Endodermal cell (in vitro differentiated cells): ENCODE measurements at regions not wholly inside any gene's neighbourhood (a gene's known extent, or its start where the extent isn't known, plus 50 kb on each side); places are given as distances from the start of the nearest gene placed in this dataset.
A peak's percentile ranks its signal among the peaks of the same experiment; 100 is the strongest.

ENCODE experiments used
- DNase-seq: peaks from one replicate; pipeline ENCODE4 v3.0.0-alpha.2; 2017
- H3K27ac ChIP-seq: 2 replicates; pipeline ENCODE4 v1.5.1; 2013; ENCODE audit warnings: mild to moderate bottlenecking, low read depth, low read length, moderate library complexity
- H3K27me3 ChIP-seq: 2 replicates; pipeline ENCODE4 v1.6.1; 2013; ENCODE audit warnings: mild to moderate bottlenecking, low read length, moderate library complexity; ENCODE audit not compliant: insufficient read depth, control insufficient read depth, poor library complexity, severe bottlenecking
- H3K36me3 ChIP-seq: 2 replicates; pipeline ENCODE4 v1.7.0; 2013; ENCODE audit warnings: mild to moderate bottlenecking, low read length, moderate library complexity; ENCODE audit not compliant: control insufficient read depth, insufficient read depth
- H3K4me1 ChIP-seq: one replicate; pipeline ENCODE4 v1.7.0; 2013; ENCODE audit warnings: low read length; ENCODE audit not compliant: control insufficient read depth, insufficient read depth
- H3K4me3 ChIP-seq: 2 replicates; pipeline ENCODE4 v1.5.1; 2013; ENCODE audit warnings: mild to moderate bottlenecking, low read length, moderate library complexity
- H3K9ac ChIP-seq: 2 replicates; pipeline ENCODE4 v1.6.1; 2013; ENCODE audit warnings: mild to moderate bottlenecking, low read length, moderate library complexity; ENCODE audit not compliant: poor library complexity, severe bottlenecking; ENCODE audit errors: extremely low read depth
- H3K9me3 ChIP-seq: 2 replicates; pipeline ENCODE4 v1.6.1; 2013; ENCODE audit warnings: mild to moderate bottlenecking, low read length, moderate library complexity; ENCODE audit not compliant: control insufficient read depth
- H3K27ac Mint-ChIP-seq: 2 replicates; pipeline ENCODE4 v1.8.0; 2020; ENCODE audit warnings: mixed read lengths
- H3K27me3 Mint-ChIP-seq: 2 replicates; pipeline ENCODE4 v1.8.0; 2021; ENCODE audit warnings: mild to moderate bottlenecking, mixed read lengths; ENCODE audit not compliant: insufficient read depth
- H3K36me3 Mint-ChIP-seq: 2 replicates; pipeline ENCODE4 v1.8.0; 2020; ENCODE audit warnings: low read depth, mixed read lengths
- H3K4me1 Mint-ChIP-seq: 2 replicates; pipeline ENCODE4 v1.8.0; 2020; ENCODE audit warnings: mixed read lengths
- H3K4me3 Mint-ChIP-seq: 2 replicates; pipeline ENCODE4 v1.8.0; 2020; ENCODE audit warnings: mild to moderate bottlenecking, moderate library complexity, mixed read lengths
- H3K9me3 Mint-ChIP-seq: 2 replicates; pipeline ENCODE4 v1.8.0; 2020; ENCODE audit warnings: mild to moderate bottlenecking, mixed read lengths
- CTCF ChIP-seq: fragments of 200-600 bp; sonication (generic); conservative IDR thresholded peaks from 2 replicates; pipeline ENCODE4 v1.5.0; 2021; ENCODE audit warnings: antibody characterized with exemption, mild to moderate bottlenecking
- WGBS, 2 experiments: methylation state at CpG; one replicate each; pipeline versions ENCODE4 v1.1.5 to v1.1.7; 2013; ENCODE audit warnings: missing lambda C conversion rate in 2 of 2, mixed read lengths in 1 of 2; ENCODE audit not compliant: insufficient coverage in 1 of 2, insufficient read length in 1 of 2; 5-methylcytosine and 5-hydroxymethylcytosine counted together

GRCh38 chr7:131020759-131021261 is 286.8 kb upstream of the KLF14 start:
- H3K27ac ChIP-seq, result no peak overlapping the region
- 83 to 89% methylated on average over 4 to 7 of the region's 7 CpGs for WGBS, 2 experiments
- Mint-ChIP-seq H3K9me3 (no peaks in the 10 kb centered on the region), H3K36me3 (peaks cover 4% of the 10 kb centered on the region), H3K27ac (no peak overlapping the region), H3K4me1 (no peaks in the 10 kb centered on the region), H3K27me3 (no peaks in the 10 kb centered on the region), H3K4me3 (no peak overlapping the region)
- H3K36me3 ChIP-seq, result no peaks in the 10 kb centered on the region
- no peaks in the 10 kb centered on the region for H3K27me3 ChIP-seq
- TF ChIP-seq CTCF, result no peak
- H3K4me3 ChIP-seq, result no peak overlapping the region
- DNase-seq, result peak; percentile 12
- no peaks in the 10 kb centered on the region for H3K4me1 ChIP-seq
- H3K9me3 ChIP-seq, result no peaks in the 10 kb centered on the region
- no peak overlapping the region for H3K9ac ChIP-seq

DNA sequence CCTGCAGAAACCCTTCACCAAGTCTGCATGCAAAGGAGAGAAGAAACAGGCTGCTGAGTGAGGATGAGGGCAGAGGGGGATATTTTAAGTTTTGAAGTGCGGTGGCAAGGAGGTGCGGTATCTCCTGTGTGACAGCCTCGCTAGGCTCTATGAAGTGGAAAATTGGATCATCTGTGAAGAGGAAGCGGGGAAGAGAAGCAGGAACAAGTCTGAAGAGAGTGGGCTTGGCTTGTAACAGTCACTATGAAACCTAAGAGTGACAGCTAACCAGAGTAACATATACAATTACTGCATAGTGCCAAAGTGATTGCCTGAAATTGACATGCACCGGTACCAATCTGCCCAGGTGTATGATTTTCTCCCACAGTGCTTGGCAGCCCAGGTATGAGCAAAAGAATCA is 287.5 kb upstream of the KLF14 start:
- Mint-ChIP-seq H3K27ac (no peak overlapping the region), H3K9me3 (no peaks in the 10 kb centered on the region), H3K36me3 (peaks cover 4% of the 10 kb centered on the region), H3K4me1 (no peaks in the 10 kb centered on the region), H3K27me3 (no peaks in the 10 kb centered on the region), H3K4me3 (no peak overlapping the region)
- Histone ChIP-seq H3K27me3 (no peaks in the 10 kb centered on the region), H3K9me3 (no peaks in the 10 kb centered on the region), H3K9ac (no peak overlapping the region), H3K4me1 (no peaks in the 10 kb centered on the region), H3K27ac (no peak overlapping the region), H3K4me3 (no peak overlapping the region), H3K36me3 (no peaks in the 10 kb centered on the region)
- WGBS, 2 experiments, result 92 to 94% methylated on average over 3 to 5 of the region's 5 CpGs
- peak; percentile 20 for DNase-seq
- TF ChIP-seq CTCF, result no peak

DNA sequence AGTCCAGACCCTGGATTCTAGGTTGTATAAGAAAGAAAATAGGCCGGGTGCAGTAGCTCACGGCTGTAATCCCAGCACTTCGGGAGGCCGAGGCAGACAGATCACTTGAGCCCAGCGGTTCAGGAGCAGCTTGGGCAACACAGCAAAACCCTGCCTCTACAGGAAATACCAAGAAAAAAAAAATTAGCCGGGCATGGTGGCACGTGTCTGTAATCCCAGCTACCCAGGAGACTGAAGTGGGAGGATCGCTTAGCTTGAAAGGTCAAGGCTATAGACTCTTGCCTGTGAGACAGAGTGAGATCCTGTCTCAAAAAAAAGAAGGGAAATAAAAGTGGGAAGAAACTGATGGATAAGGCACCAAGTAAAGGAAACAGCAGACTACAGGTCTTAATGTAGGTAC is 287.9 kb upstream of the KLF14 start:
- H3K27me3 Mint-ChIP-seq, result no peaks in the 10 kb centered on the region
- no peaks in the 10 kb centered on the region for H3K36me3 ChIP-seq
- no peak overlapping the region for H3K9ac ChIP-seq
- no peaks in the 10 kb centered on the region for H3K9me3 Mint-ChIP-seq
- no peak overlapping the region for H3K4me3 Mint-ChIP-seq
- no peak overlapping the region for H3K27ac ChIP-seq
- TF ChIP-seq CTCF, result no peak
- H3K9me3 ChIP-seq, result no peaks in the 10 kb centered on the region
- H3K36me3 Mint-ChIP-seq, result peaks cover 4% of the 10 kb centered on the region
- no peaks in the 10 kb centered on the region for H3K4me1 Mint-ChIP-seq
- no peak overlapping the region for H3K4me3 ChIP-seq
- DNase-seq, result no peak
- no peaks in the 10 kb centered on the region for H3K27me3 ChIP-seq
- H3K4me1 ChIP-seq, result no peaks in the 10 kb centered on the region
- H3K27ac Mint-ChIP-seq, result no peak overlapping the region
- 84 to 95% methylated on average over 6 to 8 of the region's 8 CpGs for WGBS, 2 experiments
